H9 (cell line): ENCODE measurements at regions not wholly inside any gene's neighbourhood (a gene's known extent, or its start where the extent isn't known, plus 50 kb on each side); places are given as distances from the start of the nearest gene placed in this dataset.

Source experiments
- DNase-seq: peaks from one replicate; pipeline ENCODE4 v3.0.0-alpha.2; 2017
- H2AFZ ChIP-seq: one replicate; pipeline ENCODE4 v1.6.1; 2013; ENCODE audit warnings: mild to moderate bottlenecking, low read length, control low read depth, moderate library complexity
- H2AK5ac ChIP-seq: 2 replicates; pipeline ENCODE4 v1.6.1; 2013; ENCODE audit warnings: low read length, control low read depth, mixed read lengths; ENCODE audit not compliant: insufficient read length
- H2BK120ac ChIP-seq: one replicate; pipeline ENCODE4 v1.6.1; 2013; ENCODE audit warnings: low read depth, mild to moderate bottlenecking, low read length, control low read depth, inconsistent platforms; ENCODE audit not compliant: poor library complexity, severe bottlenecking
- H2BK12ac ChIP-seq: 2 replicates; pipeline ENCODE4 v1.6.1; 2013; ENCODE audit warnings: low read length, control low read depth, mixed read lengths, low read depth; ENCODE audit not compliant: insufficient read length
- H2BK15ac ChIP-seq: 2 replicates; pipeline ENCODE4 v1.6.1; 2013; ENCODE audit warnings: low read depth, low read length, control low read depth
- H2BK20ac ChIP-seq: one replicate; pipeline ENCODE4 v1.6.1; 2013; ENCODE audit warnings: low read depth, mild to moderate bottlenecking, low read length, control low read depth, inconsistent platforms; ENCODE audit not compliant: poor library complexity, severe bottlenecking
- H2BK5ac ChIP-seq: 2 replicates; pipeline ENCODE4 v1.6.1; 2013; ENCODE audit warnings: low read length, control low read depth, mixed read lengths; ENCODE audit not compliant: insufficient read length
- H3K14ac ChIP-seq: 2 replicates; pipeline ENCODE4 v1.6.1; 2013; ENCODE audit warnings: low read length, control low read depth; ENCODE audit not compliant: insufficient read depth
- H3K18ac ChIP-seq: 2 replicates; pipeline ENCODE4 v1.6.1; 2013; ENCODE audit warnings: low read depth, mild to moderate bottlenecking, mixed read lengths, low read length, control low read depth; ENCODE audit not compliant: insufficient read length
- H3K23ac ChIP-seq: 2 replicates; pipeline ENCODE4 v1.6.1; 2013; ENCODE audit warnings: low read length, control low read depth, mixed read lengths, low read depth; ENCODE audit not compliant: insufficient read length
- H3K23me2 ChIP-seq: 2 replicates; pipeline ENCODE4 v1.6.1; 2013; ENCODE audit warnings: low read depth, mild to moderate bottlenecking, mixed read lengths, low read length, control low read depth; ENCODE audit not compliant: insufficient read length, poor library complexity, severe bottlenecking
- H3K27ac ChIP-seq: 2 replicates; pipeline ENCODE4 v1.5.1; 2013; ENCODE audit warnings: low read length, control low read depth, mixed read lengths, low read depth; ENCODE audit not compliant: insufficient read length
- H3K27me3 ChIP-seq: 2 replicates; pipeline ENCODE4 v1.6.1; 2013; ENCODE audit warnings: low read length, control low read depth, inconsistent platforms; ENCODE audit not compliant: insufficient read depth
- H3K4ac ChIP-seq: 2 replicates; pipeline ENCODE4 v1.6.1; 2013; ENCODE audit warnings: low read depth, mild to moderate bottlenecking, control low read depth, inconsistent platforms, low read length, moderate library complexity
- H3K4me1 ChIP-seq: 2 replicates; pipeline ENCODE4 v1.6.1; 2013; ENCODE audit warnings: low read length, control low read depth, inconsistent platforms; ENCODE audit not compliant: insufficient read depth
- H3K4me2 ChIP-seq: 2 replicates; pipeline ENCODE4 v1.6.1; 2013; ENCODE audit warnings: low read length, control low read depth, mixed read lengths; ENCODE audit not compliant: insufficient read length, insufficient read depth
- H3K56ac ChIP-seq: 2 replicates; pipeline ENCODE4 v1.6.1; 2013; ENCODE audit warnings: low read depth, mild to moderate bottlenecking, mixed read lengths, low read length, control low read depth; ENCODE audit not compliant: insufficient read length
- H3K79me1 ChIP-seq: 2 replicates; pipeline ENCODE4 v1.6.1; 2013; ENCODE audit warnings: low read depth, mild to moderate bottlenecking, moderate library complexity, low read length, control low read depth, inconsistent platforms; ENCODE audit not compliant: insufficient read depth, poor library complexity, severe bottlenecking
- H3K79me2 ChIP-seq: 2 replicates; pipeline ENCODE4 v1.6.1; 2013; ENCODE audit warnings: low read length, control low read depth, inconsistent platforms; ENCODE audit not compliant: insufficient read depth
- H3K9ac ChIP-seq: 2 replicates; pipeline ENCODE4 v1.6.1; 2013; ENCODE audit warnings: low read length, control low read depth, mixed read lengths; ENCODE audit not compliant: insufficient read length; ENCODE audit errors: extremely low read depth
- H3K9me3 ChIP-seq: one replicate; pipeline ENCODE4 v1.6.1; 2013; ENCODE audit warnings: low read depth, low read length, inconsistent platforms; ENCODE audit not compliant: control insufficient read depth
- H3T11ph ChIP-seq: one replicate; pipeline ENCODE4 v1.6.1; 2013; ENCODE audit warnings: mild to moderate bottlenecking, low read length, control low read depth, inconsistent platforms
- H4K20me1 ChIP-seq: one replicate; pipeline ENCODE4 v1.6.1; 2013; ENCODE audit not compliant: control insufficient read depth, insufficient read length, insufficient read depth
- H4K5ac ChIP-seq: 2 replicates; pipeline ENCODE4 v1.6.1; 2013; ENCODE audit warnings: low read depth, mild to moderate bottlenecking, mixed read lengths, low read length, control low read depth; ENCODE audit not compliant: insufficient read length
- H4K8ac ChIP-seq: replicated peaks from 2 replicates; pipeline ENCODE4 v1.6.1; 2013; ENCODE audit warnings: low read length, control low read depth, mixed read lengths, low read depth; ENCODE audit not compliant: insufficient read length
- H4K91ac ChIP-seq: 2 replicates; pipeline ENCODE4 v1.6.1; 2013; ENCODE audit warnings: low read depth, mild to moderate bottlenecking, moderate library complexity, mixed read lengths, low read length, control low read depth; ENCODE audit not compliant: insufficient read length
- H3K27ac Mint-ChIP-seq, 3 experiments: 2 replicates in 2 of 3; 3 replicates in 1 of 3; pipeline ENCODE4 v1.8.0; 2020 to 2021; ENCODE audit warnings: mixed read lengths in 3 of 3, mild to moderate bottlenecking in 1 of 3, moderate library complexity in 1 of 3
- H3K27me3 Mint-ChIP-seq: 2 replicates; pipeline ENCODE4 v1.8.0; 2021; ENCODE audit warnings: low read depth, mild to moderate bottlenecking, moderate library complexity, mixed read lengths
- H3K36me3 Mint-ChIP-seq, 3 experiments: 2 replicates in 2 of 3; 3 replicates in 1 of 3; pipeline ENCODE4 v1.8.0; 2020 to 2021; ENCODE audit warnings: low read depth in 3 of 3, mixed read lengths in 3 of 3; ENCODE audit not compliant: insufficient read depth in 1 of 3
- H3K4me1 Mint-ChIP-seq, 2 experiments: 2 replicates each; pipeline ENCODE4 v1.8.0; 2020; ENCODE audit warnings: mixed read lengths in 2 of 2
- H3K4me3 Mint-ChIP-seq, 2 experiments: 2 replicates in 1 of 2; 3 replicates in 1 of 2; pipeline ENCODE4 v1.8.0; 2020 to 2021; ENCODE audit warnings: mild to moderate bottlenecking in 2 of 2, mixed read lengths in 2 of 2, moderate library complexity in 1 of 2
- H3K9me3 Mint-ChIP-seq, 2 experiments: 2 replicates in 1 of 2; 3 replicates in 1 of 2; pipeline ENCODE4 v1.8.0; 2020; ENCODE audit warnings: mild to moderate bottlenecking in 2 of 2, mixed read lengths in 2 of 2, moderate library complexity in 1 of 2
- WGBS: extraction: QIAGEN DNeasy Blood & Tissue Kit; methylation state at CpG from one replicate; pipeline ENCODE4 v1.1.7; 2013; ENCODE audit warnings: missing lambda C conversion rate, low lambda C conversion rate, mixed read lengths; ENCODE audit not compliant: insufficient read length; ENCODE audit errors: extremely low coverage; 5-methylcytosine and 5-hydroxymethylcytosine counted together
- TF ChIP-seq, protein P1 (sequence below): fragments of 200-600 bp; sonication (generic); conservative IDR thresholded peaks from 3 replicates; pipeline ENCODE4 v1.8.0; 2021; ENCODE audit warnings: antibody characterized with exemption, mild to moderate bottlenecking

- Histone ChIP-seq H3K56ac (no peak overlapping the region), H3K18ac (no peak overlapping the region), H3K79me1 (no peaks in the 10 kb centered on the region), H3T11ph (no peak overlapping the region), H4K8ac (no peak overlapping the region), H3K9ac (no peak overlapping the region), H2BK15ac (no peak overlapping the region), H3K27ac (no peak overlapping the region), H2BK120ac (no peak overlapping the region), H2BK5ac (no peak overlapping the region), H3K23ac (no peak overlapping the region), H4K5ac (no peak overlapping the region), H3K79me2 (no peaks in the 10 kb centered on the region), H3K4ac (no peak overlapping the region), H3K27me3 (no peaks in the 10 kb centered on the region), H4K91ac (no peak overlapping the region), H3K9me3 (no peaks in the 10 kb centered on the region), H2BK12ac (no peak overlapping the region), H4K20me1 (peaks cover 4% of the 10 kb centered on the region), H3K23me2 (no peaks in the 10 kb centered on the region), H2AK5ac (no peak overlapping the region), H3K4me2 (no peak overlapping the region), H2BK20ac (no peak overlapping the region), H3K14ac (no peak overlapping the region), H2AFZ (no peak overlapping the region), H3K4me1 (peaks cover 9% of the 10 kb centered on the region)
- H3K4me3 Mint-ChIP-seq: no peak overlapping the region
- peaks cover 0 to 2% (median 0%) of the 10 kb centered on the region in 3 experiments; a peak in 1 of 7 replicates for H3K36me3 Mint-ChIP-seq
- H3K9me3 Mint-ChIP-seq: no peaks in the 10 kb centered on the region
- TF ChIP-seq, protein P1, sequence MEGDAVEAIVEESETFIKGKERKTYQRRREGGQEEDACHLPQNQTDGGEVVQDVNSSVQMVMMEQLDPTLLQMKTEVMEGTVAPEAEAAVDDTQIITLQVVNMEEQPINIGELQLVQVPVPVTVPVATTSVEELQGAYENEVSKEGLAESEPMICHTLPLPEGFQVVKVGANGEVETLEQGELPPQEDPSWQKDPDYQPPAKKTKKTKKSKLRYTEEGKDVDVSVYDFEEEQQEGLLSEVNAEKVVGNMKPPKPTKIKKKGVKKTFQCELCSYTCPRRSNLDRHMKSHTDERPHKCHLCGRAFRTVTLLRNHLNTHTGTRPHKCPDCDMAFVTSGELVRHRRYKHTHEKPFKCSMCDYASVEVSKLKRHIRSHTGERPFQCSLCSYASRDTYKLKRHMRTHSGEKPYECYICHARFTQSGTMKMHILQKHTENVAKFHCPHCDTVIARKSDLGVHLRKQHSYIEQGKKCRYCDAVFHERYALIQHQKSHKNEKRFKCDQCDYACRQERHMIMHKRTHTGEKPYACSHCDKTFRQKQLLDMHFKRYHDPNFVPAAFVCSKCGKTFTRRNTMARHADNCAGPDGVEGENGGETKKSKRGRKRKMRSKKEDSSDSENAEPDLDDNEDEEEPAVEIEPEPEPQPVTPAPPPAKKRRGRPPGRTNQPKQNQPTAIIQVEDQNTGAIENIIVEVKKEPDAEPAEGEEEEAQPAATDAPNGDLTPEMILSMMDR: no peak
- DNase-seq: no peak
- no peaks in the 10 kb centered on the region; the same call in 1 of the 2 replicates for H3K27me3 Mint-ChIP-seq
- no peak overlapping the region for H3K27ac Mint-ChIP-seq
- H3K4me1 Mint-ChIP-seq: peaks cover 7 to 18% of the 10 kb centered on the region in 2 experiments
- WGBS: no CpG with 5 or more reads among the region's 9 CpGs
Observed at GRCh38 chr10:129058664-129059155, 408.3 kb upstream of the MGMT start.
